ENCODE measurements at regions not wholly inside any gene's neighbourhood (a gene's known extent, or its start where the extent isn't known, plus 50 kb on each side); places are given as distances from the start of the nearest gene placed in this dataset.
"Not testable (repeated sequence)": the region's sequence is repeated elsewhere in the genome, so short reads cannot be mapped to it uniquely, and the experiment has no call there.

- DNase-seq = not testable (repeated sequence)
These were observed 287.2 kb upstream of the PLGLB2 start for GRCh38 chr2:87460662-87461061.

GRCh38 chr2:87461671-87462070 lies 286.2 kb upstream of the PLGLB2 start:
- DNase-seq; H3K9me3 ChIP-seq; H3K27me3 ChIP-seq; H3K27ac ChIP-seq; H3K4me1 ChIP-seq; intact Hi-C loops (cut with DNase I); H3K4me3 ChIP-seq; H3K36me3 ChIP-seq; ATAC-seq: not testable (repeated sequence)

More at GRCh38 chr2:87460662-87461061, 287.2 kb upstream of the PLGLB2 start:
- H3K4me3 ChIP-seq; H3K36me3 ChIP-seq; H3K4me1 ChIP-seq; ATAC-seq; H3K9me3 ChIP-seq; intact Hi-C loops (cut with DNase I); H3K27ac ChIP-seq; H3K27me3 ChIP-seq: not testable (repeated sequence)

- H3K36me3 ChIP-seq; H3K27me3 ChIP-seq; H3K27ac ChIP-seq; intact Hi-C loops (cut with DNase I); H3K4me3 ChIP-seq; H3K9me3 ChIP-seq: not testable (repeated sequence)
- DNase-seq (peak in 2 of 4 donors; percentile 56 to 82), ATAC-seq (peak; percentile 3)
- H3K4me1 ChIP-seq = peaks cover 0 to 14% of the 10 kb centered on the region in 2 donors
These were observed 283.7 kb upstream of the PLGLB2 start for GRCh38 chr2:87464219-87464618.

- H3K27ac ChIP-seq; H3K36me3 ChIP-seq; intact Hi-C loops (cut with DNase I); H3K9me3 ChIP-seq; DNase-seq; H3K4me3 ChIP-seq; ATAC-seq; H3K27me3 ChIP-seq: not testable (repeated sequence)
- peaks cover 0 to 23% of the 10 kb centered on the region in 2 donors for H3K4me1 ChIP-seq
These were observed 282.2 kb upstream of the PLGLB2 start for GRCh38 chr2:87465730-87466129.

- intact Hi-C loops (cut with DNase I); H3K36me3 ChIP-seq; H3K9me3 ChIP-seq; H3K27me3 ChIP-seq; H3K4me3 ChIP-seq; H3K27ac ChIP-seq: not testable (repeated sequence)
- ATAC-seq (peak; percentile 97), DNase-seq (peak in 2 of 4 donors; percentile 64 to 75)
- peaks cover 3 to 30% of the 10 kb centered on the region in 2 donors for H3K4me1 ChIP-seq
These were observed 281.2 kb upstream of the PLGLB2 start for GRCh38 chr2:87466591-87467120.

DNA sequence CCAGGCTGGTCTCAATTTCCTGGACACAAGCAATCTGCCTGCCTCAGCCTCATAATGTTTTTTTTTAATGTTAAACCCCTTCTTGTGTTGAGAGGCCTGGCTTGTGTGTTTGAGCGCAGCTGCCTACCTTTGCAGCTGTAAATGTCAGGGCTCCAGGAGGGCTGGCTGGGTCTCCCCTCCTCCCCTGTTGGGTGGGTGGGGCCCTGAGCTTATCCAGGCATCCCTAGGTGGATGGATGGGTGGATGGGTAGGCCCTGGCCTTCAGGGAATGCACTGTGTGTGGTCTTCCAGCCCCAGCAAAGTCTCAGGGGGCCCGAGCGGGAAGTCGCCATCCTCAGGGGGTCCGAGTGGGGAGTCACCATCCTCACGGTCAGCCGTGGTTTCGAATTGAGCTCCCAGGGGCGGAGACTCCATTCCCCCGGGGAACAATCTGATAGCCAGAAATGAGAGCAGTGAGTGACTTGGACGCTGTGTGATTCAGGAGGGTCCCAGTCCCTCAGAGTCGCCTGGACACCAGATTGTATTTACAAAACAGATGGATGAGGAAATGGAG lies 279.4 kb upstream of the PLGLB2 start:
- H3K27me3 ChIP-seq; H3K4me3 ChIP-seq; H3K36me3 ChIP-seq; ATAC-seq; intact Hi-C loops (cut with DNase I); H3K9me3 ChIP-seq: not testable (repeated sequence)
- Histone ChIP-seq H3K4me1 (peaks cover 3 to 33% of the 10 kb centered on the region in 2 donors), H3K27ac (peak overlapping the region in 1 of 2 donors; percentile 13)
- DNase-seq = peak in 1 of 4 donors; percentile 47

DNA sequence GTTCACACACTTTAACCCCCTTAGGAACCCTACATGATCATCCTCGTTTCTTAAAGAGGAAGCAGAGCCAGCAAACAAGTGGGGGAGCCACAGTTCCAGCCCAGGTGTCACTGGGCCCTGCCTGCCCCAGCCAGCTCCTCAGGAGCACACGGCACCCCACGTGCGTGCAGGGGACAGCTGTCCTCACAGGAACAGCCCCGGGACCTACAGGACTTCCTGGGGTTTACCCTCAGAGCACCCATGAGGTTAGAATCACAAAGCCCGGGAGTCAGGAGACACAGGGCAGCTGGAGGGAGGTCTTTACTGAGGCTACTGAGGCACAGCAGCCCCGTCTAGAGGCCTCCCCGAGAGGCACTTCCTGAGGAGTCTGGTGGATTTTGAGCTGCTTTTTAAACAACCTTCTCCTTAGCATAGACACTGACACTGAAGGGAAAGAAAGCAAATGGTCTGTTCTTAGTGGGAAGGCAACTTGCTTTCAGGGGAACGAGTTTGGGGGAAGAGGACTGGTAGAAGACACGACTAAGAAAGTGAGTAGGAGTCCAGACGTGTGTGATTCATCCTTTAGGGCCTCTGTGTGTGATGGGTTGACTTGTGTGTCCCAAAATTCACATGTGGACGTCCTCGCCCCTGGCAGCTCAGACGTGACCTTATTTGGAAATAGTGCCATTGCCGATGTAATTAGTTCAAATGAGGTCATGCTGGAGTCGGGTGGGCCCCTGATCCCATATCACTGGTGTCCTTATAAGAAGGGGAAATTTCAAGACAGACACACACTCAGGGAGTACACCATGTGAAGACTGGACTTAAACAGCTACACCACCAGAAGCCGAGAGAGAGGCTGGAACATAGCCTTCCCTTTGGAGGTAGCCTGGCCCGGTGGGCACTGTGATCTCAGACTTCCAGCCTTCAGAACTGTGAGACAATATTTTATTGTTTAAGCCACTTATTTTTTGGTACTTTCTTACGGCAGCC lies 278.4 kb upstream of the PLGLB2 start:
- H3K36me3 ChIP-seq; ATAC-seq; H3K27me3 ChIP-seq; H3K9me3 ChIP-seq; H3K4me3 ChIP-seq; intact Hi-C loops (cut with DNase I): not testable (repeated sequence)
- peaks cover 3 to 33% of the 10 kb centered on the region in 2 donors for H3K4me1 ChIP-seq
- peak in 1 of 4 donors; percentile 43 for DNase-seq
- H3K27ac ChIP-seq = peak overlapping the region; percentile 26 to 55

GRCh38 chr2:87470381-87471380 lies 277.2 kb upstream of the PLGLB2 start:
- peak; percentile 48 for ATAC-seq
- intact Hi-C loops (cut with DNase I); H3K27me3 ChIP-seq; H3K9me3 ChIP-seq; H3K4me3 ChIP-seq; H3K36me3 ChIP-seq; DNase-seq: not testable (repeated sequence)
- Histone ChIP-seq H3K4me1 (peaks cover 3 to 30% of the 10 kb centered on the region in 2 donors), H3K27ac (peak overlapping the region in 1 of 2 donors; percentile 55)

DNA sequence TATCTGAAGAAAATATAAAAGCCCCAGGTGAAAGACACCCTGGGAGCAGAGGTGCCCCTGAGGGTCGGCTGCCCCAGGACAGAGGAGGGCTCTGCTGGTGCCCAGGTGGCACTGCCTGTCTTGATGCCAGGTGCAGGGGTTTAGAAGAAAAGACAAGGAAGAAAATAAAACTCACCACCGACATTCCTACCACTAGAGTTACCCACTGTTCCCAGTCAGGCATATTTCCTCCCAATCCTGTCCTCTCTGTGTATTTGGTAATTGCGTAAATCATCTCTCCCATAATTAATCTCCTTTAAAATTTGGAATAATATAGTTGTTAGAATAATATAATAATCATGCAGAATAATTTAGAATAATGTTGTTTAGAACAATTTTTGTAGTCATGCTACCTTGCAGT lies 276.4 kb upstream of the PLGLB2 start:
- peak overlapping the region in 1 of 2 donors; percentile 45 for H3K27ac ChIP-seq
- intact Hi-C loops (cut with DNase I) = not testable (repeated sequence)

More for the DNA sequence above, 276.4 kb upstream of the PLGLB2 start:
- DNase-seq, H3K27me3 ChIP-seq, H3K9me3 ChIP-seq, H3K36me3 ChIP-seq, H3K4me3 ChIP-seq: not testable (repeated sequence)
- peak; percentile 9 for ATAC-seq
- peaks cover 3 to 35% of the 10 kb centered on the region in 2 donors for H3K4me1 ChIP-seq

Measured in left lung (tissue), 4 donors.